ENCODE measurements at regions not wholly inside any gene's neighbourhood (a gene's known extent, or its start where the extent isn't known, plus 50 kb on each side); places are given as distances from the start of the nearest gene placed in this dataset.

GRCh38 chr6:79394690-79395089 lies 142.5 kb downstream of the LCA5 start:
- no peaks in the 10 kb centered on the region for H3K4me1 ChIP-seq
- no peaks in the 10 kb centered on the region for H3K36me3 ChIP-seq
- H3K27ac ChIP-seq: no peak overlapping the region
- intact Hi-C loops (cut with DNase I): no loop called here
- H3K4me3 ChIP-seq (replicated peaks in 1 of 3): no peak overlapping the region
- WGBS, 2 donors: 84 to 94% methylated on average over 3 of the region's 3 CpGs
- no peaks in the 10 kb centered on the region for H3K9me3 ChIP-seq
- H3K27me3 ChIP-seq: no peaks in the 10 kb centered on the region
- DNase-seq: no peak
- TF ChIP-seq CTCF (IDR thresholded peaks at IDR 0.05): no peak
- no peak for TF ChIP-seq POLR2A (IDR thresholded peaks at IDR 0.05)

- WGBS, 2 donors: 91 to 97% methylated on average over 3 of the region's 3 CpGs
- Histone ChIP-seq H3K27ac (no peak overlapping the region), H3K4me1 (no peaks in the 10 kb centered on the region), H3K27me3 (no peaks in the 10 kb centered on the region), H3K9me3 (no peaks in the 10 kb centered on the region), H3K4me3 (replicated peaks in 1 of 3) (no peak overlapping the region), H3K36me3 (no peaks in the 10 kb centered on the region)
- TF ChIP-seq POLR2A (IDR thresholded peaks at IDR 0.05) (no peak), CTCF (IDR thresholded peaks at IDR 0.05) (no peak)
- no peak for DNase-seq
- intact Hi-C loops (cut with DNase I): no loop called here
These were observed 145.1 kb downstream of the LCA5 start for GRCh38 chr6:79392094-79392493.

GRCh38 chr6:79391480-79391879 lies 145.8 kb downstream of the LCA5 start:
- no peak overlapping the region for H3K4me3 ChIP-seq (replicated peaks in 1 of 3)
- intact Hi-C loops (cut with DNase I): no loop called here
- TF ChIP-seq POLR2A (IDR thresholded peaks at IDR 0.05) (no peak), CTCF (IDR thresholded peaks at IDR 0.05) (no peak)
- no peak overlapping the region for H3K27ac ChIP-seq
- DNase-seq: no peak
- peaks cover 0 to 4% of the 10 kb centered on the region in 2 donors for H3K4me1 ChIP-seq
- no peaks in the 10 kb centered on the region for H3K27me3 ChIP-seq
- no peaks in the 10 kb centered on the region for H3K36me3 ChIP-seq
- H3K9me3 ChIP-seq: no peaks in the 10 kb centered on the region
- WGBS, 2 donors: 73 to 87% methylated on average over 1 of the region's 1 CpG

- intact Hi-C loops (cut with DNase I): no loop called here
- WGBS, 2 donors: 55 to 64% methylated on average over 4 of the region's 4 CpGs
- no peaks in the 10 kb centered on the region for H3K36me3 ChIP-seq
- H3K4me3 ChIP-seq (replicated peaks in 1 of 3): no peak overlapping the region
- no peaks in the 10 kb centered on the region for H3K27me3 ChIP-seq
- no peak for DNase-seq
- no peak overlapping the region for H3K27ac ChIP-seq
- no peak for TF ChIP-seq CTCF (IDR thresholded peaks at IDR 0.05)
- no peak for TF ChIP-seq POLR2A (IDR thresholded peaks at IDR 0.05)
- H3K4me1 ChIP-seq: peaks cover 0 to 9% of the 10 kb centered on the region in 2 donors
- H3K9me3 ChIP-seq: no peaks in the 10 kb centered on the region
These were observed 151.3 kb downstream of the LCA5 start for GRCh38 chr6:79385893-79386292.

GRCh38 chr6:79385333-79385732 lies 150.9 kb upstream of the HMGN3 start:
- Histone ChIP-seq H3K27ac (no peak overlapping the region), H3K9me3 (no peaks in the 10 kb centered on the region), H3K4me3 (replicated peaks in 1 of 3) (no peak overlapping the region), H3K36me3 (no peaks in the 10 kb centered on the region), H3K27me3 (no peaks in the 10 kb centered on the region), H3K4me1 (peaks cover 0 to 9% of the 10 kb centered on the region in 2 donors)
- DNase-seq: no peak
- TF ChIP-seq POLR2A (IDR thresholded peaks at IDR 0.05): no peak
- TF ChIP-seq CTCF (IDR thresholded peaks at IDR 0.05): no peak
- intact Hi-C loops (cut with DNase I): no loop called here
- WGBS, 2 donors: 72 to 88% methylated on average over 1 of the region's 1 CpG

Data from thyroid gland (tissue), 4 donors.